H4 (cell line): ENCODE measurements at regions not wholly inside any gene's neighbourhood (a gene's known extent, or its start where the extent isn't known, plus 50 kb on each side); places are given as distances from the start of the nearest gene placed in this dataset.
"Not testable (repeated sequence)": the region's sequence is repeated elsewhere in the genome, so short reads cannot be mapped to it uniquely, and the experiment has no call there.

ENCODE experiments used
- DNase-seq: peaks from one replicate; pipeline ENCODE4 v3.0.0-alpha.2; 2015; ENCODE audit warnings: low spot score

GRCh38 chr2:183532514-183532913 is 408.3 kb downstream of the NUP35 start:
- DNase-seq, result no peak

- no peak for DNase-seq
Measured at GRCh38 chr2:183533021-183533420, 408.8 kb downstream of the NUP35 start.

DNA sequence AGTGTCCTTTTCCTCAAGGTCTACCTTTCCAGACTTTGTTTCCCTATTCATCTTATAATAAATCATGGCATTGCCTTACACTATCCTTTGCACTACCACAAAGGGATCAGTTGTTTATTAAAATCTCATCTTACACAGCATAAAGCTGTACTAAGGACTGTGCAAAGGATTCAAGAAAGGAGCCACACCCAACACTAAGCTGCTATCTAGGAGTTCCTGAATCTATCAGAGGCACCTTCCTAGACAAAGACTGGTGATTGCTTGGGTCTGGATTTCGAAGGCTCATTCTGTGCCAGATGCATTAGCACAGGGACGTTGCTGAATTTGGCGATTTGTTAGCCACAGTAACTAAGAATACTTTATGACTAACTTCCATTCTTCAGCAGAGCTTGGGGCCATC is 412.0 kb downstream of the NUP35 start:
- DNase-seq, result no peak

- no peak for DNase-seq
Measured at GRCh38 chr2:183536714-183537113, 412.5 kb downstream of the NUP35 start.

DNA sequence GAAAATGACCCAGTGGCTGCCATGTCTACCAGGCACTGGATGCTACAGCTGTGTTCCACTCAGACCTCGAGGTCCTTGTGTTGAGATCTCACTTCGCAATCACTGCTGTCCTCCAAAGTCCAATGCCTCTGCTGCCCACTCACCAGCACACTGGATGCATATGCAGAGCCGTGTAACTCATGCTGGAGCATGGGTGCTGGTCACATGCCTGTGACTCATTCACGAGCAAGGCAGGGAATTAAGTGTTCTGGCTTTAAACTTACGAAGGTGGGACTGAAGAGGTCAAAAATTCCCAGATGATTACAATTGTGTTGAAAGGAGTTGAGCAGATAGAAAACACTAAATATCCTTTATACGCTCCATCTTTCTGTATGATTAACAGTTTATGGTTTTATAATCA is 417.5 kb downstream of the NUP35 start:
- DNase-seq, result peak; percentile 45

GRCh38 chr2:183542606-183543005 is 418.4 kb downstream of the NUP35 start:
- no peak for DNase-seq

- no peak for DNase-seq
Measured at GRCh38 chr2:183543222-183543621, 419.0 kb downstream of the NUP35 start.

- peak; percentile 25 for DNase-seq
Measured at GRCh38 chr2:183543731-183544130, 419.5 kb downstream of the NUP35 start.

GRCh38 chr2:183546560-183547350 is 422.5 kb downstream of the NUP35 start:
- DNase-seq, result not testable (repeated sequence)

DNA sequence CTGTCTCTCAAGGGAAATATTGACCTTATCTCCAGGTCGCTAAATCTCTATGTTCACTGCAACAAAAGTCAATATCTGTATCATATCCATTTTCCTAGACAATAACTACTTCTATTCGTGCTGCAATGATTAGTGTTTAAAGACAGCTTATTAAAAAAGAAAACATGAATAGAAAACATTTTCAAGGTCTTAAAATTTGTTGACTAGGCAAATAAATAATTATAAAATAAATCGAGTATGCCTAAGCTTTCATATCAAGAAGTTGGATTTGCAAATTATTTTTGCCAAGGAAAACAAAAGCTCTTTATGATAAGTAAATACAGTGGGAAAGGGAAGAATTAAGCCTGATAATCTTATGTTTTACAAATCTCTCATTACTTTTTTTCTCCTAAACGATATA is 428.5 kb downstream of the NUP35 start:
- DNase-seq, result no peak

GRCh38 chr2:183564726-183565125 is 440.5 kb downstream of the NUP35 start:
- no peak for DNase-seq

GRCh38 chr2:183575481-183575880 is 451.2 kb downstream of the NUP35 start:
- no peak for DNase-seq

GRCh38 chr2:183579686-183580085 is 455.4 kb downstream of the NUP35 start:
- DNase-seq, result no peak

- DNase-seq, result no peak
Measured at GRCh38 chr2:183592271-183592670, 468.0 kb downstream of the NUP35 start.

DNA sequence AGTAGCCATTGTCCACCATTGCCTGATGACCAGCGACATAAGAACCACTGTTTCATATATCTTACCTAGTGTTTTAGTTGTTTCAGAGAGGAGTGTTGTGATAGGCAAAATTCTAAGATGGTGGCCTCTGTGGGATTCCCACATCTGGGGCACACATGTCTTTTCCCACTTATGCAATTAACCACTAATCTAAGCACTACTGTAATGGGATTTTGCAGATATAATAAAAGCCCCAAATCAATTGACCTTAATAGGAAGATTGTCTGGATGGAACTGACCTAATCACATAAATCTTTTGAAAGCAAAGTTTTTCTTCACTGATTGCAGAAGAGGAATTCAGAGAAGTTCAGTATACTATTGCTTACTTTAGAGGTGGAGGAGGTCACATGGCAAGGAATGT is 469.9 kb downstream of the NUP35 start:
- no peak for DNase-seq

DNA sequence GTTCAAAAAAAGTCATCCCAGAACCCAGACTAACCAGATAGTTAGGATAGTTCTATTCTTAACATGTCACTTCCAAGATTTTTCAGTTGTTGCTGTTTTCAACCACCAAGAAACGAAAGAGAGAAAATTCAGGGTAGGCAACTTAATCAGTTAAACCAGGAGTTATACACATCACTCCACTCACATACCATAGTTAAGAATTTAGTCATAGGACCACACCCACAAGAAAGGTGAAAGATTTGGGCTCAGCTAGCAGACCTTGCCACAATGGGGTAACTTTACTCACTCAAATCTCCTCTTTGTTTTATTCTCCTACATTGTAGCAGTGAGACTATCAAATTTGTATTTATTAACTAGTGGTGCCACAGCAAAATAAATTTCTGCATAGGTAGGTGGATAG is 473.6 kb downstream of the NUP35 start:
- DNase-seq, result no peak

DNA sequence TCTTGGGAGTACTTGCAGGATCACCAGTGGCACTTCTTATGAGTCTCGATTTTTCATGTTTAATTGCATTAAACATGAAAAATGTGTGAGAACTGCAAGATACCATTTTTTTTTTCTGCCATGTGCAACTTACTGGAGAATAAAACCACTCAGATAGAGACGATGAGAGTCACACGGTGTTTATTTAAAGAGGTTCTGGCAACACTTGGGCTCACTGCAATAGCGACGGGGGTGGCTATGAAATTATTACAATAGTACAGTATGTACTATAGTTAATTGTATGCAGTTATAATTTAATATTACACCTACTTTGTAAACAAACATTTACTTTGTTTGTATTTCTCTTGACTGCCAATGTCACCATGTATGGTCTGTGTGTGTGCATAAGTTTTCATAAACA is 479.8 kb downstream of the NUP35 start:
- DNase-seq, result no peak

DNA sequence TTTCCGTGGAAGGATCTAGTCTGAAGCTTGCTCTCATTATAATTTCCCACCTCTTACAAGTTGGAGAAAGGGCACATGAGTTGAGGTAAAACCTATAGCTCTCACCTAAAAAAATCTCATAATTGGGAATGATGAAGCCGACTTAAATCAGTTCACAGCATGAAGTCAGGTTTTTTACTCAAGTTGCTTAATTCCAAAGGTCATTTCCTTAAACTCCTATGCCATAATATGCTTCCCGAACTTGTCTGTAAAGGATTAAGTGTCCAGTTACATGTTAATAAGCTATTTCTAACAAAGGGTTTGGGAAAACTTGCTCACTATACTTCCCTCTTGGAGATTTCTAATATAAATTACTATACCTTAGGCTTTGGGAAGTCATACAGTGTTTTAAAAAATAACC is 481.2 kb downstream of the NUP35 start:
- no peak for DNase-seq

DNA sequence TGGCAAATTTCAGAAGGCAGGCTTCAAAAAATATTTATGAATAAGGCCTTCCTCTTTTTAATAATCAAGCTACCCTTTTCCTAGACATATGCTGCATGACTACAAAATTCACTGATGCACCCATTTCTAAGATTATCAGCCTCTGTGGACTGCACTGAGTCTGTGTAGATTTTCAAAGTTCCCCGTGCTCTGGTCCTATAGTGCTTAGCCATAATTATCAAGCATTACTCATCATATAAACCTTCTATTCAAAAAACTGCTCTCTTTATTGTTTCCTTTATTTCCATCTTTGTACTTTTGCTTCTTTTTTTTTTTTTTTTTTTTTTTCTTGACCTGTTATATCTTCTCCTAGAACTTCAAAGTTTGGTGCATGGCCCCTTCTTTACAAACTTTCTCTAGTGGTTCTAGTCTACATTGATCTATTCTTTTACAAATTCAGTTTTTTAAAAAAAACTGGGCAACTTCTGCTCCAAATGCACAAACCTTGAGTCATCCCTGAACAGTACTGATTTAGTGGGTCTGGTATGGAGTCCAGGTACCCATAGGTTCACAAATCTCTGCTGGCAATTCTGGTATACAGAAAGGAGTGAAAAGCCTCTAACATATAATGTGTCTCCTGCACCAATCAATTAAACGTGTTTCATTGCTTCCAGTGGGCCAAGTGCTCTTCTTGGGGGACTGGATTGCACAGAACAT is 481.9 kb downstream of the NUP35 start:
- no peak for DNase-seq

- DNase-seq, result no peak
Measured at GRCh38 chr2:183606718-183607085, 482.5 kb downstream of the NUP35 start.

GRCh38 chr2:183607995-183608394 is 483.8 kb downstream of the NUP35 start:
- no peak for DNase-seq

DNA sequence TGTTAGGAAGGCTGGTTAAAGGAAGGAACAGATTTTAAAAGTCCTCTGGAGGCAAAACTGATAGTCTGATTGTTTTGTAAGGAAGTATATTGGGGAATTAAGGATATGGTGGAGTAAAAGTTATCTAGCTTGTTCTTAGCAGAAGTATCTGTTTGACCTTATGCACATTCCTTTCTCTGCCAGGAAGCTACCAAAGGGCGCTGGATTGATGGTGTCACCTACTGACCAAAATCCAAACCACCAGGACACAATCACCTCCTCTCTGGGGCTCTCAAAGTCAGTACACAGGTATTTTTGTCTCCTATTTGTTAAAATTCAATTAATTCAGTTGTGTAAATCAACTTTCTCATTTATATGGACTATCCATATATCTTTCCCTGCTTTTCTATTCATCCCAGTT is 484.5 kb downstream of the NUP35 start:
- no peak for DNase-seq

DNA sequence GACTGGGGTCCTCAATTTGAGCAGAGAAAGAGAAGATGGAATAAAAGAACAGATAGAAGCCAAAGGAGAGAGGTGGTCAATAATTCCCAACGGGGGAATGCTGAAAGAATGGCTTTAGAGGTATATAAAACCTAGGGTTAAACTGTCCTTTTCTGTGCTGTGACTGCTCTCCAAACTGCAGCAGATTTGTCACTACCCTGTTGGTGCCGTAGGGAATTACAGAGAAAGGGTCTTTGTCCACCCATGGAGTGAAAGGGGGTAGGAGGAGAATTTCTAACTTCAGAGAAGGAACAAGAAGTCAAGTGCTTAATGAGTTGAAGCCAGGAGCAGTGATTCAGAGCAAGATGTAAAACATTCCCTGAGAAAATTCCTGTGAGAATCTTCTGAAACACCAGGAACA is 486.5 kb downstream of the NUP35 start:
- DNase-seq, result no peak
